HG03039 (cell line): ENCODE measurements at regions not wholly inside any gene's neighbourhood (a gene's known extent, or its start where the extent isn't known, plus 50 kb on each side); places are given as distances from the start of the nearest gene placed in this dataset.
"Not testable (repeated sequence)": the region's sequence is repeated elsewhere in the genome, so short reads cannot be mapped to it uniquely, and the experiment has no call there.

Source experiments
- ATAC-seq: cut with Tn5 transposase; IDR thresholded peaks from one replicate; pipeline ENCODE4 v1.9.1; 2021; ENCODE audit warnings: mild to moderate bottlenecking, moderate library complexity; ENCODE audit not compliant: unreplicated experiment

- ATAC-seq: no peak
These were observed 1092.8 kb upstream of the POT1 start for GRCh38 chr7:126022452-126022851.

GRCh38 chr7:126016722-126017121, 1087.1 kb upstream of the POT1 start:
- no peak for ATAC-seq

- ATAC-seq: no peak
These were observed 1075.4 kb upstream of the POT1 start for GRCh38 chr7:126005064-126005463.

- ATAC-seq: no peak
These were observed 1071.7 kb upstream of the POT1 start for GRCh38 chr7:126001349-126001748.

- ATAC-seq: no peak
These were observed 1055.2 kb upstream of the POT1 start for GRCh38 chr7:125984795-125985194.

GRCh38 chr7:125971656-125972055, 1042.0 kb upstream of the POT1 start:
- no peak for ATAC-seq

- ATAC-seq: peak; percentile 48
These were observed 1036.8 kb upstream of the POT1 start for GRCh38 chr7:125966278-125967048.

GRCh38 chr7:125934955-125935354, 1005.3 kb upstream of the POT1 start:
- no peak for ATAC-seq

GRCh38 chr7:125934539-125934938, 1004.9 kb upstream of the POT1 start:
- ATAC-seq: no peak

GRCh38 chr7:125930848-125931247, 1001.2 kb upstream of the POT1 start:
- ATAC-seq: no peak

- ATAC-seq: no peak
These were observed 997.9 kb upstream of the POT1 start for GRCh38 chr7:125927556-125927955.

- ATAC-seq: no peak
These were observed 997.0 kb upstream of the POT1 start for GRCh38 chr7:125926621-125927020.

- no peak for ATAC-seq
These were observed 994.4 kb upstream of the POT1 start for GRCh38 chr7:125924037-125924436.

GRCh38 chr7:125915381-125915948, 985.8 kb upstream of the POT1 start:
- ATAC-seq: not testable (repeated sequence)

- no peak for ATAC-seq
These were observed 979.1 kb upstream of the POT1 start for GRCh38 chr7:125908711-125909110.

GRCh38 chr7:125899577-125899976, 970.0 kb upstream of the POT1 start:
- ATAC-seq: no peak

GRCh38 chr7:125892434-125892833, 962.8 kb upstream of the POT1 start:
- no peak for ATAC-seq

- ATAC-seq: no peak
These were observed 949.4 kb upstream of the POT1 start for GRCh38 chr7:125878988-125879387.

- ATAC-seq: no peak
These were observed 948.8 kb upstream of the POT1 start for GRCh38 chr7:125878235-125878956.

- ATAC-seq: no peak
These were observed 947.6 kb upstream of the POT1 start for GRCh38 chr7:125877246-125877645.

GRCh38 chr7:125876431-125876830, 946.8 kb upstream of the POT1 start:
- ATAC-seq: no peak

GRCh38 chr7:125871431-125871830, 941.8 kb upstream of the POT1 start:
- ATAC-seq: no peak
